Progenitor cell of endocrine pancreas (in vitro differentiated cells): ENCODE measurements at regions not wholly inside any gene's neighbourhood (a gene's known extent, or its start where the extent isn't known, plus 50 kb on each side); places are given as distances from the start of the nearest gene placed in this dataset.

ENCODE experiments used
- DNase-seq: peaks from one replicate; pipeline ENCODE4 v3.0.0; 2021; ENCODE audit warnings: low spot score; ENCODE audit not compliant: unreplicated experiment
- H3K27ac Mint-ChIP-seq: 2 replicates; pipeline ENCODE4 v1.8.0; 2021; ENCODE audit warnings: mild to moderate bottlenecking, moderate library complexity, mixed read lengths
- H3K27me3 Mint-ChIP-seq: 2 replicates; pipeline ENCODE4 v1.8.0; 2021; ENCODE audit warnings: mixed read lengths
- H3K36me3 Mint-ChIP-seq: 2 replicates; pipeline ENCODE4 v1.8.0; 2022; ENCODE audit warnings: mixed read lengths; ENCODE audit not compliant: insufficient read depth
- H3K4me1 Mint-ChIP-seq: 2 replicates; pipeline ENCODE4 v1.8.0; 2021; ENCODE audit warnings: low read depth, mixed read lengths
- H3K4me3 Mint-ChIP-seq: 2 replicates; pipeline ENCODE4 v1.8.0; 2021; ENCODE audit warnings: low read depth, mild to moderate bottlenecking, moderate library complexity, mixed read lengths
- H3K9me3 Mint-ChIP-seq: 2 replicates; pipeline ENCODE4 v1.8.0; 2021; ENCODE audit warnings: low read depth, mixed read lengths
- CTCF ChIP-seq: fragments of 200-600 bp; sonication (generic); IDR thresholded peaks from one replicate; pipeline ENCODE4 v1.5.0; 2021; ENCODE audit warnings: antibody characterized with exemption, mild to moderate bottlenecking; ENCODE audit not compliant: unreplicated experiment

DNA sequence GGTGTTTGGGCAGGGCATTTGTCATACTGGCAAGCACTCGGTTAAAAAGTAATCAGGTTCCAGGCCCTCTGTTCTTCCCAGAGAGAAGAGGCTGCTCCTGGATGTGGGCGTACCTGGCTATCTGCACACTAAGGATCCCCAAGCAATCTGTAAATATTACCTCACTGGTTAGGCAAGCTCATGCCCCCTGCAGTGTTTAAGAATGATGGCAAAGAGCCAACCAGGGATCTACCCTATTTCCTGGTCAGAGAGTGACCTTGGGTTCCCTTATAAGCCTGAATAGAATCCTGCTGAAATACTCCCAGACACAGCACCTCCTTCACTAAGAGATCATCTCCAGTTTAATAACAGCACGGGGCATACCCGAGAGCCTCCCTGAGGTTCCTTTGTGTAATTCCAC lies 181.2 kb downstream of the PIK3R1 start:
- Mint-ChIP-seq H3K27me3 (no peaks in the 10 kb centered on the region), H3K9me3 (peaks cover 23% of the 10 kb centered on the region), H3K27ac (peak overlapping the region; percentile 24), H3K4me1 (peaks cover 11% of the 10 kb centered on the region), H3K4me3 (no peak overlapping the region), H3K36me3 (peaks cover 7% of the 10 kb centered on the region)
- no peak for TF ChIP-seq CTCF
- no peak for DNase-seq

GRCh38 chr5:68398146-68398812 lies 182.7 kb downstream of the PIK3R1 start:
- no peak for TF ChIP-seq CTCF
- Mint-ChIP-seq H3K4me1 (peaks cover 17% of the 10 kb centered on the region), H3K36me3 (peaks cover 7% of the 10 kb centered on the region), H3K27me3 (no peaks in the 10 kb centered on the region), H3K9me3 (peaks cover 19% of the 10 kb centered on the region), H3K4me3 (no peak overlapping the region), H3K27ac (no peak overlapping the region)
- no peak for DNase-seq

DNA sequence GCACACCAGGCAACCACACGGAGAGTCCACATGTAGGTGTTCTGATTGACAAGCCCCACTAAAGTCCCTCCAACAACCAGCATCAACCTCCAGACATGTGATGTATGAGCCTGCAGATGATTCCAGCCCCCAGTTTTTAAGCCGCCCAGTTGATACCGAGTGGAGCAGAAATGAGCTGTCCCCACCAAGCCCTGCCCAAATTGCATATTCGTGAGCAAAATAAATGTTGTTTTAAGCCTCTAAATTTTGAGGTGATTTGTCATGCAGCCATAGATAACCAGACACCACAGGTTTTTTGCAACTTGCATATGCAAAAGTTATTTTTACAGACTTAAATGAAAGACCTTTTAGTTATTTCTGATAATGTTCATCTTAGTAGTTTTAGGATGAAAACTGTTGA lies 187.7 kb downstream of the PIK3R1 start:
- H3K36me3 Mint-ChIP-seq: no peaks in the 10 kb centered on the region
- peaks cover 27% of the 10 kb centered on the region for H3K4me1 Mint-ChIP-seq
- no peaks in the 10 kb centered on the region for H3K27me3 Mint-ChIP-seq
- no peak for TF ChIP-seq CTCF
- H3K9me3 Mint-ChIP-seq: peaks cover 4% of the 10 kb centered on the region
- no peak overlapping the region for H3K4me3 Mint-ChIP-seq
- no peak for DNase-seq
- H3K27ac Mint-ChIP-seq: no peak overlapping the region

DNA sequence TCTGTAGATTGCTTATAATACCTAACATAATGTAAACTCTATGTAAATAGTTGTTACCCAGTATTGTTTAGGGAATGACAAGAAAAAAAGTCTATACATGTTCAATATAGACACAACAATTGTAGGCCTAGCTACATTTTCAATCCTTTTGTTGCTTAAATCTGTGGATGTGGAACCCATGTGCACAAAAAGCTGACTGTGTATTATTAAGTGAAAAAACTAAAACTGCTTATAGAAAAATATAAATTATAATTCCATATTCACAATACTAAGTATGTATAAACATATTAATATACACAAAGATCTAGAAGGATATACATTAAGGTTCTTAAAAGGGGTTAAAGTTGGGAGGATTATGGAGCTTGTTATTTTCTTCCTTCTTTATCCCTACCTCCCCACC lies 188.7 kb downstream of the PIK3R1 start:
- H3K36me3 Mint-ChIP-seq: no peaks in the 10 kb centered on the region
- no peaks in the 10 kb centered on the region for H3K9me3 Mint-ChIP-seq
- DNase-seq: no peak
- TF ChIP-seq CTCF: no peak
- H3K4me3 Mint-ChIP-seq: no peak overlapping the region
- peaks cover 27% of the 10 kb centered on the region for H3K4me1 Mint-ChIP-seq
- H3K27ac Mint-ChIP-seq: no peak overlapping the region
- H3K27me3 Mint-ChIP-seq: no peaks in the 10 kb centered on the region

GRCh38 chr5:68405026-68405684 lies 189.6 kb downstream of the PIK3R1 start:
- DNase-seq: no peak
- Mint-ChIP-seq H3K27ac (no peak overlapping the region), H3K4me3 (no peak overlapping the region), H3K27me3 (no peaks in the 10 kb centered on the region), H3K36me3 (no peaks in the 10 kb centered on the region), H3K9me3 (no peaks in the 10 kb centered on the region), H3K4me1 (peaks cover 27% of the 10 kb centered on the region)
- no peak for TF ChIP-seq CTCF
